SW480 (cell line): ENCODE measurements at regions not wholly inside any gene's neighbourhood (a gene's known extent, or its start where the extent isn't known, plus 50 kb on each side); places are given as distances from the start of the nearest gene placed in this dataset.
"Not testable (repeated sequence)": the region's sequence is repeated elsewhere in the genome, so short reads cannot be mapped to it uniquely, and the experiment has no call there.

Experiments
- DNase-seq: peaks from one replicate; pipeline ENCODE4 v3.0.0-alpha.2; 2016; ENCODE audit warnings: low spot score

GRCh38 chr18:54662986-54663385 is 71.9 kb downstream of the DYNAP start:
- DNase-seq = no peak

DNA sequence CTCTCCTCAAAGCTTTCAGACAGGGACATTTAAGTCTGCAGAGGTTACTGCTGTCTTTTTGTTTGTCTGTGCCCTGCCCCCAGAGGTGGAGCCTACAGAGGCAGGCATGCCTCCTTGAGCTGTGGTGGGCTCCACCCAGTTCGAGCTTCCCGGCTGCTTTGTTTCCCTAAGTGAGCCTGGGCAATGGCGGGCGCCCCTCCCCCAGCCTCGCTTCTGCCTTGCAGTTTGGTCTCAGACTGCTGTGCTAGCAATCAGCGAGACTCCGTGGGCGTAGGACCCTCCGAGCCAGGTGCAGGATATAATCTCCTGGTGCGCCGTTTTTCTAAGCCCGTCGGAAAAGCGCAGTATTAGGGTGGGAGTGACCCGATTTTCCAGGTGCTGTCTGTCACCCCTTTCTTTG is 78.7 kb downstream of the DYNAP start:
- DNase-seq = not testable (repeated sequence)

DNA sequence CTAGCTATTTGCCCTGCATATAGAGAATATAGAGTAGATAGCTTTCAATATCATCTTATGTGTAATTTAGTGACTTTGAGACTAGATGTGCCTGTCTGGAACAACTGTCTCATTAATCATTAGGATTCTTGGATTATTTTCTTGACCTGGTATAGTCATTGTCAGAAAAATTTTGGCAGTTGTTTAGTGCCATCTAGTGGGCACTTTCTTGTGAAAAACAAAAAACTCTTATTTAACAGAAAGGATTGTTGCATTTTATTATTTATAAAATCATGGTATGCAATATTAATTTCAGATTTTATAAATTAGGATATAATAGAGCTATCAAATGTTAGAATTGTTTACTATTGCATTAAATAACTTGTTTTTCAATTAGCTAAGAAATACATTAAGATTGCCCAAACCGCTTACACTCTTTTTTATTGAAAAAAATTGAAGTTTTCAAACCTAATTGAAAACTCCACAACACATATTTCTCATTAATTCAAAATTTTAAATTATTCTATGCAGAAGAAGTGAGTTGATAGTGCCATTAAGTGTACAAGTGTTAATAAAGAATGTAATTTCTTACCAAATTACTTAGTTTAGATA is 80.3 kb downstream of the DYNAP start:
- DNase-seq = peak; percentile 13

DNA sequence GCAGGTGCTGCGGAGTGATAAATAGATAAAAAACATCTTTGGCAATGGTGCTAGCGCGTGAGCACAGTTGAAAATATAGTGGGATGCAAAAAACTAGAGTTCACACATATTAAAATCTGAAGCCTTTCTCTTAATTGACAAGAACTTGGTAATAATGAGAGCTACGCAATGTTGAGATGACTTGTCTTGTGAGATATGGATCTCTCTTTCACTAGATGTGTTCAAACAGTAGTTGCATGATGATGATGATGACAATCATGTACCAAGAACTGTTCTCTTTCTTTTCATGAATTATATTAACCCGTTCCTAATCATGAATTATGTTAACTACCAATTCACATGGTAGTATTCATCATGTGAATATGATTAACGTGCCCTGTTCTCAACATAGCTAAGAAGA is 81.1 kb downstream of the DYNAP start:
- no peak for DNase-seq

DNA sequence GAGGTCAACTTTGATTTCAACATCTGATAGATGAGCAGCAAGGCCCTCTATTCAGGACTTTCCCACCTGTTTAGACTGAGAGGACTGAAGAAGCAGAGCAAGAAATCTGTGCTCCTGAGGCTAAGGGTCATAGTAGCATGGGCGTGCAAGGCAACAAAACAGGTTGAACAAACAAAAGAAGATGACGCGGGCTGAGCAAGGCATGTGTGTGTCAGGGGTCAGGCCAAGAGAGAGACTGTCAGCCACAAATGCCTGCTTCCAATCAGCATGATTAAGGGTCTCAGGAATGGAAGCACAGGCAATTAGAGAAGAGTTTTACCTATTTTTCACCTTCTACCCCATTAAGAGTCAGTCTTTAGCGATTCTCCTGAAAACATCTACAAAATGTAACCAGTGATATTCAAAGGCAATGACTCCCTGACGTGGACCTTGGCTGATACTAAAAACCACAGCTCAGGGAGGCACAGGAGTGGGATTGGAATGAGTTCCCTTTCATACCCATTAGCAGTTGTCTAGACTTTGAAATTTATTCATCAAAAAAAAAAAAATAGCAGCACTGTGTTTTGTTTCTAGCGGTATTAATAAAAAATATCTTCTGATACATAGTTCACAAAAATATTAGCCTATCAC is 81.9 kb downstream of the DYNAP start:
- no peak for DNase-seq

- DNase-seq = no peak
These were observed 82.9 kb downstream of the DYNAP start for GRCh38 chr18:54673936-54674335.

GRCh38 chr18:54675076-54675475 is 84.0 kb downstream of the DYNAP start:
- DNase-seq = no peak

DNA sequence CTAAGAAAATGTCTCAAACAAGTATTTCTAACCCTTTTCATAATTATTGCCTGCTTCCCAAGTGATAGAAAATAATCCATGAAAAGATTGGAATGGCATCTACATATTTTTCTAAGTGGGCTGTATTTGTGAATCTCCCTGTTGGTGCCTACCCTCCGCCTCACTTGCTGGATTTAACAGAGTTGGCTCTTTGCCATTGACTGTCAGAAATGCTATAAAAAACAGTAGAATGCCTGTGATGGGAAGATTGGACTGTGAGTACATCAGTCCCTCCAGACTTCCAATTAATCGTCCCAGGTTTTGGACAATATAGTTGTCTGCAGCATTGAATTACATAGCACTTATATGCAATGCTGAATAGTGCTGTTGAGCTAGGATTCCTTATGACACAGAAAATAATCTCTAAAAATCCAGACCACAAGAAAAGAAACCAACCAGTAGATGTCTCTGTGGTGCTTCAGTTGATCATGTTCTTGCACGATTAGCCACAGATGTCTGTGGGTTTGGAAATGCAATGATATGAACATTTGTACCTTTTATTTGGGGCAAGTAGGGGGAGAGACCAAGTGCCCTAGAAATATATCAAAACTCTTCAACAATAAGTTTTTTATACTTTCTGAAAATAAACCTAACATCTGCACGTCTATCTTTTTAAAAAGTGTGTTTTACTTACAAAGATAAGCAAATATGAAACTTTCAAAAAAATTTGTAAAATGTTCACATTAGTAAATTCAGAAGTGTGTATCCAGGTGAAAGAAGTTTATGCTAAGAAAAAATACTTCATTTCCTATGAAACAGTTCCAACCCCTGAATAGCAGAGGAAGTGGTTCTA is 88.5 kb downstream of the DYNAP start:
- peak; percentile 47 for DNase-seq

GRCh38 chr18:54684784-54685183 is 93.7 kb downstream of the DYNAP start:
- DNase-seq = no peak

- DNase-seq = no peak
These were observed 98.3 kb downstream of the DYNAP start for GRCh38 chr18:54689319-54689718.

DNA sequence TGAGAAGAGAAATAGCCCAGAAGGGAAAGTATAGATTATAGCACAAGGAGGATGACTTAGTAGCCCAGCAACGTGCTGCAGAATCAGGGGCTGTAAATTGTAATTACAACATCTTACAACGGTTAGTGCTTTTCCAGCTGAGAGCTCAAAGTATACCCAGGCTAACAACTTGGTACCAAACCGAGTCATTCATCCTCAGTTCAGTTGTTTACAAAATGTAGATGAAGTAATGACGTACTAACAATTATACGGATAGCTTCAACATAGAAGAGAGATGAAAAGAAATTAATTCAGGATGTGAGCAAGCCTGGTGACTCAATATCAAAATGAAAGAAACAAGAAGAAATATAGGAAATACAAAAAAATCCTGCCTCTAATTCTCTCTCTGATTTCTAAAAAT is 99.2 kb downstream of the DYNAP start:
- no peak for DNase-seq

DNA sequence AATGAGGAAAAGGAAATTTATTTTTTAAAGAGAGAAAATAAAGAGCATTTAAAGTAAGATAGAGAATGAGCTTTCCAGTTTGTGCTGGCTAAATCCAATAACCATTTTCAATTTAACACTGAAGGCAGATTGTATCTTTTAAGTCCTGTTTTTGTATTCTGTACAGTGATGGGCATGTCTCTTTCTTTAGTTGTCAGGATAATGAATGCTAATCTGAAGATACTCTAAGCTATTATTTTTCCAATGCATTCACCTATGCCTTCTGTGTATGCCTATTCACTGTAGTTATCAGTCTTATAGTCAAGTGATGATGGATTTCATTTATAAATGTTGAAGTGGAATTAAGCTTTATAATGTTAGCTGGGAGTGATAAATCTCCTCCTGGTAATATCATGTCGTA is 101.4 kb downstream of the DYNAP start:
- no peak for DNase-seq

- no peak for DNase-seq
These were observed 105.7 kb downstream of the DYNAP start for GRCh38 chr18:54696616-54697293.

DNA sequence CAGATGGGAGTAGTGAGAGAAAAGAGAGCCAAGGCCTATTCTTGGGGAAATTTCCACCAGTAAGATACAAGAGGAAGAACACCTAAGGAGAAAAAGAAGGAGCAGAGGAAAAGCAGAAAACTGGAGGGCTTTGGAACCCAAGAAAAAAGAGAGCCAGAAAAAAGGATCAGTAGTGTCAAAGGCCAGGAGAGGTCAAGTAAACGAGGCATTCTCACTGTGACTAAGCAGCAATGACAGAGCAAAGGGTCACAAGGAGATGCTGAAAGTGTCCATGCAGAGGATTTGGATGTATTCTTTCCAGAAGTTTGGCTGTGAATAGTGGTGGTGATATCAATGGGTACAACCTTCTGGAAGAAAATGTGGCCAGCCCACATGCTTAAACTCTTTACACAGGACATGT is 109.5 kb downstream of the DYNAP start:
- no peak for DNase-seq

DNA sequence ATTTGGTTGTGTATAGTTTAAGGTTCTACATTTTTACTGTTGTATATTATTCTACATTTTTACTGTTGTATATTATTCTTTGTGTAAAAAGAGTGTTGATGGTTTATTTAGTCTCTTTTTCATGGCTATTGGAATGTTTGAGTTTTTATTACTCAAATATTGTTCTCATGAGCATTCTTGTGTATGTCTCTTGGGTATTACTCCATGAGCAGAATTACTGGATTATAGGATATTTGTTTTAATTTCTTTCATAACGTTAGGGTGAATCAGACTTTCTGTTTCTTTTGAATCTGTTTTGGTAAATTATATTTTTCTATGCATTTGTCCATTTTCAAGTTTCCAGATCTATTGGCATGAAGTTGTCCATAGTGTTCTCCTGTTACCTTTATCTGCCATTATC is 111.6 kb downstream of the DYNAP start:
- no peak for DNase-seq

GRCh38 chr18:54710074-54710899 is 118.0 kb upstream of the RAB27B start:
- DNase-seq = no peak

- no peak for DNase-seq
These were observed 117.4 kb upstream of the RAB27B start for GRCh38 chr18:54710900-54711281.

GRCh38 chr18:54712306-54712705 is 116.0 kb upstream of the RAB27B start:
- DNase-seq = no peak

DNA sequence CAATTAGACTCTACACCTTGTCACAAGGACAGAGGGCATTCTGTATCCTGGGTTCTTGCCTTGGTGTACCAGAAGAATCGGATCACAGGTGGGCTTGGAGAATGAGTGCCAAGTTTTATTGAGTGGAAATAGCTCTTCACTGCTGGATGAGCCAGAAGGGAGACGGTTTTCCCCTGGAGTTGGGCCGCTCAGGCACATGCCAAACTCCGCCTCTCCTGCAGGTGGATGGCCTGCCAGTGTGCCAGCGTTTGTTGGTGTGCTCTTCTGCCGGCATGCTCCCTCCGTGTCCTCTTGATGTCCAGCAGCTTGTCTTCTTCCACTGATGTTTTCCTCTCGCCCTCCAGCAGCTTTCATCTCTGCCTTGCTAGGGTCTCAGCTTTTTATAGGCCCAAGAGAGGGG is 115.5 kb upstream of the RAB27B start:
- DNase-seq = no peak

DNA sequence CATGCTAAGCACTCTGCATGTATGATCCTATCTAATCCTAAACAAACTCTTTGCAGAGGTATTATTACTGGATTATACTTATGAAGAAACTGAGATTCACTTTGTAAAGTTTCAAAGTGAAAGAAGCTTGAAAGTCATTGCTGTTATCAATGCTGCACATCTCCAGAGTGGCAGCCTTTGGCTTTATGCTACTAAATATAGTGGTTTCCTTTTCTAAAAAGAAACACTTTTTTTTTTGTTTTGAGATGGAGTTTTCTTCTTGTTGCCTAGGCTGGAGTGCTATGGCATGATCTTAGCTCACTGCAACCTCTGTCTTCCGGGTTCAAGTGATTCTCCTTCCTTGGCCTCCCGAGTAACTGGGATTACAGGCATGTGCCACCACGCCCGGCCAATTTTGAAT is 114.9 kb upstream of the RAB27B start:
- no peak for DNase-seq

GRCh38 chr18:54714851-54715250 is 113.4 kb upstream of the RAB27B start:
- no peak for DNase-seq

DNA sequence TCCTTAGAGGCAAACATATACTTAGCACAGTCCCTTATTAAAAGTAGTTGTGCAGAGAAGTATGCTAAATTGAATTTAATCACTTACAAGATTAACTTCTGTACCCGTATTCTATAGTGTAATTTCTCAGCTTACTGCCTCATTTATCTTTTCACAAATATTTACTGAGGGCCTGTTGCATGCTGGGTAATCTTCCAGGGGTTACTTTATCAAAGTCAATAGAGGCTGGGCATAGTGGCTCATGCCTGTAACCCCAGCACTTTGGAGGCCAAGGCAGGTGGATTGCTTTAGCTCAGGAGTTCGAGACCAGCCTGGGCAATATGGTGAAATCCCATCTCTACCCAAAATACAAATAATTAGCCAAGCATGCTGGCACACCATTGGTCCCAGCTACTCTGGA is 111.7 kb upstream of the RAB27B start:
- no peak for DNase-seq
